ENCODE measurements at regions not wholly inside any gene's neighbourhood (a gene's known extent, or its start where the extent isn't known, plus 50 kb on each side); places are given as distances from the start of the nearest gene placed in this dataset.

GRCh38 chr13:54183728-54184127 is 1155.1 kb downstream of the OLFM4 start:
- H3K27ac ChIP-seq = no peak overlapping the region
- POLR2A ChIA-PET (ENCODE audit: low non-redundant PET) = no interaction called here
- DNase-seq (ENCODE audit: low spot score) = no peak
- CTCF ChIA-PET = no interaction called here
- TF ChIP-seq, protein P1, sequence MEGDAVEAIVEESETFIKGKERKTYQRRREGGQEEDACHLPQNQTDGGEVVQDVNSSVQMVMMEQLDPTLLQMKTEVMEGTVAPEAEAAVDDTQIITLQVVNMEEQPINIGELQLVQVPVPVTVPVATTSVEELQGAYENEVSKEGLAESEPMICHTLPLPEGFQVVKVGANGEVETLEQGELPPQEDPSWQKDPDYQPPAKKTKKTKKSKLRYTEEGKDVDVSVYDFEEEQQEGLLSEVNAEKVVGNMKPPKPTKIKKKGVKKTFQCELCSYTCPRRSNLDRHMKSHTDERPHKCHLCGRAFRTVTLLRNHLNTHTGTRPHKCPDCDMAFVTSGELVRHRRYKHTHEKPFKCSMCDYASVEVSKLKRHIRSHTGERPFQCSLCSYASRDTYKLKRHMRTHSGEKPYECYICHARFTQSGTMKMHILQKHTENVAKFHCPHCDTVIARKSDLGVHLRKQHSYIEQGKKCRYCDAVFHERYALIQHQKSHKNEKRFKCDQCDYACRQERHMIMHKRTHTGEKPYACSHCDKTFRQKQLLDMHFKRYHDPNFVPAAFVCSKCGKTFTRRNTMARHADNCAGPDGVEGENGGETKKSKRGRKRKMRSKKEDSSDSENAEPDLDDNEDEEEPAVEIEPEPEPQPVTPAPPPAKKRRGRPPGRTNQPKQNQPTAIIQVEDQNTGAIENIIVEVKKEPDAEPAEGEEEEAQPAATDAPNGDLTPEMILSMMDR (conservative IDR thresholded peaks at IDR 0.05; ENCODE audit: low read depth) = no peak

GRCh38 chr13:54184576-54184975 is 1156.0 kb downstream of the OLFM4 start:
- H3K27ac ChIP-seq = no peak overlapping the region
- POLR2A ChIA-PET (ENCODE audit: low non-redundant PET) = no interaction called here
- TF ChIP-seq, protein P1 (conservative IDR thresholded peaks at IDR 0.05; ENCODE audit: low read depth) = no peak
- CTCF ChIA-PET = interaction anchor here (0.6 kb wide), 1 partner anchor 19 kb away, joined by 3 read pairs; no protein-coding TSS in a partner anchor
- DNase-seq (ENCODE audit: low spot score) = no peak

DNA sequence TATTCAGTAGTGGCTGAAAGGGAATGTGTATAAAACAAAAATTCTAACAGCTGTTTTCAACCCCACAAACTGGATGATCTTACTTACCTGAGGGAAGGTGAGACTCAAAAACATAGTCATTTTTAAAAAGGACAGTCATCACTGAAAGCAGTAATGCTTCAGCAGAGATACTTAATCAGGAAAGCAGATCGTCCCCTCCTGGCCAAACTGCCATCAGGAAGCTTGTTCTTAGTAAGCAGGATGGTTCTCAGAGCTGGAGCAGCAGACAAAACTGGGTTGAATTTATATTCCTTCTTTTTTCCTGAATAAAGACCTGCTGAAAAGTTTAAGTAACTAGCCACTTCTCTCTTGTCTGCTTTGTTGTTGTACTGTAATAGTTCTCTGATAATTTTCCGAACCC is 1156.5 kb downstream of the OLFM4 start:
- TF ChIP-seq, protein P1 (conservative IDR thresholded peaks at IDR 0.05; ENCODE audit: low read depth) = no peak
- ChIA-PET CTCF (interaction anchor here (0.6 to 1.1 kb wide), 3 partner anchors 46 to 403 kb away, joined by 3 to 4 read pairs (median 3); no protein-coding TSS in a partner anchor), POLR2A (ENCODE audit: low non-redundant PET) (no interaction called here)

GRCh38 chr13:54185785-54186184 is 1157.2 kb downstream of the OLFM4 start:
- ChIA-PET CTCF (interaction anchor here (0.5 to 1.1 kb wide), 5 partner anchors 46 to 1219 kb away, joined by 3 to 7 read pairs (median 3); no protein-coding TSS in a partner anchor), POLR2A (ENCODE audit: low non-redundant PET) (no interaction called here)
- TF ChIP-seq, protein P1 (conservative IDR thresholded peaks at IDR 0.05; ENCODE audit: low read depth) = no peak
- no peak overlapping the region for H3K27ac ChIP-seq
- peak; percentile 3 for DNase-seq (ENCODE audit: low spot score)

More for the DNA sequence above, 1156.5 kb downstream of the OLFM4 start:
- DNase-seq (ENCODE audit: low spot score) = no peak
- no peak overlapping the region for H3K27ac ChIP-seq

DNA sequence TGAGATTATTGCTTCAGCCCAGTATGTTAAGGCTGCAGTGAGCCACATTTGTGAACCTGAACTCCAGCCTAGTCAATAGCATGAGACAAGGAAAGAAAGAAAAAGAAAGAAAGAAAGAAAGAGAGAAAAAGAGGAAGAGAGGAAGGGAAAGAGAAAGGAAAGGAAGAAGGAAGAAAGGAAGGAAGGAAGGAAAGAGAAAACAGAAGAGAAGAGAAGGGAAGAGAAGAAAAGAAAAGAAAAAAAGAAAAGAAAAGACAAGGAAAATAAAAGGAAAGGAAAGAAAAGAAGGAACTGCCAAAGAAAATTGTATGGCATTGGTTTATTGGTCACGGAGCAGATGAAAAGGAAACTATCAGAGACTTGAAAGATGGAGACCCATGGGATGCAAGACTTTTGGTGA is 1158.8 kb downstream of the OLFM4 start:
- TF ChIP-seq, protein P1 (conservative IDR thresholded peaks at IDR 0.05; ENCODE audit: low read depth) = no peak
- CTCF ChIA-PET = interaction anchor here (0.6 kb wide), 1 partner anchor 362 kb away, joined by 3 read pairs; no protein-coding TSS in a partner anchor
- DNase-seq (ENCODE audit: low spot score) = no peak
- H3K27ac ChIP-seq = no peak overlapping the region
- POLR2A ChIA-PET (ENCODE audit: low non-redundant PET) = no interaction called here

- ChIA-PET POLR2A (ENCODE audit: low non-redundant PET) (no interaction called here), CTCF (interaction anchor here (0.7 kb wide), 1 partner anchor 589 kb away, joined by 3 read pairs; no protein-coding TSS in a partner anchor)
- TF ChIP-seq, protein P1 (conservative IDR thresholded peaks at IDR 0.05; ENCODE audit: low read depth) = no peak
- H3K27ac ChIP-seq = no peak overlapping the region
- DNase-seq (ENCODE audit: low spot score) = no peak
Measured at GRCh38 chr13:54194233-54195024, 1165.8 kb downstream of the OLFM4 start.

Data from RWPE1 (cell line).